CD4-positive, alpha-beta T cell (primary cell): ENCODE measurements at regions not wholly inside any gene's neighbourhood (a gene's known extent, or its start where the extent isn't known, plus 50 kb on each side); places are given as distances from the start of the nearest gene placed in this dataset.
"Not testable (repeated sequence)": the region's sequence is repeated elsewhere in the genome, so short reads cannot be mapped to it uniquely, and the experiment has no call there.

Source experiments
- ATAC-seq: fragments of 200-7000 bp; cut with Tn5 transposase; one replicate; pipeline ENCODE4 v1.10.0; 2022; ENCODE audit warnings: mild to moderate bottlenecking; ENCODE audit not compliant: poor library complexity
- CTCF ChIA-PET: fragments of 350-600 bp; sonication (Branson Sonifier 250); formaldehyde crosslinking; loops from one replicate; lab custom pipeline; 2021; ENCODE audit warnings: antibody characterized with exemption, inconsistent platforms; lab: Charles Lee
- POLR2A ChIA-PET: fragments of 350-600 bp; sonication (Branson Sonifier 250); formaldehyde crosslinking; loops from one replicate; lab custom pipeline; 2021; ENCODE audit warnings: antibody characterized with exemption, inconsistent platforms; lab: Charles Lee
- DNase-seq, 14 experiments: peaks; one replicate each; pipeline ENCODE4 v3.0.0-alpha.2; 2013 to 2020; ENCODE audit warnings: mixed read lengths in 2 of 14
- H3K27ac ChIP-seq, 2 donors: one replicate each; pipeline versions ENCODE4 v1.5.1 to v1.7.0; 2013; ENCODE audit warnings: low read length in 2 of 2, low read depth in 1 of 2, mild to moderate bottlenecking in 1 of 2
- H3K27me3 ChIP-seq, 2 experiments: 1 replicate in 1 of 2; 2 replicates in 1 of 2; pipeline versions ENCODE4 v1.6.1 to v1.7.0; 2013; ENCODE audit warnings: low read length in 2 of 2, control low read depth in 1 of 2, mild to moderate bottlenecking in 1 of 2, moderate library complexity in 1 of 2; ENCODE audit not compliant: insufficient read depth in 2 of 2, control insufficient read depth in 1 of 2
- H3K36me3 ChIP-seq: one replicate; pipeline ENCODE4 v1.6.1; 2013; ENCODE audit warnings: low read length, control low read depth; ENCODE audit not compliant: insufficient read depth
- H3K4me1 ChIP-seq: one replicate; pipeline ENCODE4 v1.6.1; 2013; ENCODE audit warnings: low read length, control low read depth; ENCODE audit not compliant: insufficient read depth
- H3K4me3 ChIP-seq: one replicate; pipeline ENCODE4 v1.5.1; 2013; ENCODE audit warnings: mild to moderate bottlenecking, low read length, moderate library complexity
- H3K9me3 ChIP-seq, 2 experiments: 1 replicate in 1 of 2; 2 replicates in 1 of 2; pipeline versions ENCODE4 v1.6.1 to v1.7.0; 2013; ENCODE audit warnings: low read length in 2 of 2, mild to moderate bottlenecking in 2 of 2, control low read depth in 1 of 2, moderate library complexity in 1 of 2; ENCODE audit not compliant: control insufficient read depth in 1 of 2, insufficient read depth in 1 of 2
- H3K27ac Mint-ChIP-seq: one replicate; pipeline ENCODE4 v1.8.0; 2020; ENCODE audit warnings: mixed read lengths
- H3K27me3 Mint-ChIP-seq: one replicate; pipeline ENCODE4 v1.8.0; 2021; ENCODE audit warnings: mixed read lengths
- H3K36me3 Mint-ChIP-seq: one replicate; pipeline ENCODE4 v1.8.0; 2021; ENCODE audit warnings: low read depth, mixed read lengths
- H3K4me1 Mint-ChIP-seq: one replicate; pipeline ENCODE4 v1.8.0; 2021; ENCODE audit warnings: low read depth, mixed read lengths
- H3K4me3 Mint-ChIP-seq: one replicate; pipeline ENCODE4 v1.8.0; 2020; ENCODE audit warnings: mild to moderate bottlenecking, mixed read lengths
- H3K9me3 Mint-ChIP-seq: one replicate; pipeline ENCODE4 v1.8.0; 2020; ENCODE audit warnings: mixed read lengths
- intact Hi-C, 2 experiments: fragments of 100-400 bp; cut with DNase I in 1 of 2; cut with micrococcal nuclease in 1 of 2; formaldehyde crosslinking; loops; one replicate each; pipeline versions ENCODE4 v1.15.1 to v1.9.0; 2023 to 2025; cut with DNase I, micrococcal nuclease

DNA sequence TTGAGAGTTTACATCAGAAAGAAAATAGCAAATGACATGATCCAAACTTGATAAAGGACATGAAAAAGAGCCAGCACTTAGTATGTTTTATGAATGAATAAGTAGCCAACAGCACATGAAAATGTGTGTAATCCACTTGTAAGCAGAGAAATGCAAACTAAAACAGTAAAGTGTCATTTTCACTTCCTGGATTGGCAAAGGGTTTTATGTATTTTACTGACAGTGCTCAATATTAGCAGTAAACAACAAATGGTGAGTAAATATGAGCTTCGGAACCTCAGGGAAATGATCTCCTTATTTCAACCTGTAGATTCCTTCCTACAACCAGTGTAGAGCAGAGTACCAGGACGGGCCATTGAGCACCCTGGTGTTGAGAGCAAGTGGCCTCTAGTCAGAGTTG lies 153.8 kb upstream of the PDCD2 start:
- POLR2A ChIA-PET, H3K4me1 Mint-ChIP-seq, H3K9me3 ChIP-seq, H3K4me1 ChIP-seq, H3K9me3 Mint-ChIP-seq, H3K27ac Mint-ChIP-seq, ATAC-seq, H3K4me3 Mint-ChIP-seq, CTCF ChIA-PET, H3K27ac ChIP-seq, H3K36me3 ChIP-seq, H3K27me3 Mint-ChIP-seq, H3K4me3 ChIP-seq, H3K36me3 Mint-ChIP-seq, intact Hi-C loops, DNase-seq, H3K27me3 ChIP-seq: not testable (repeated sequence)

DNA sequence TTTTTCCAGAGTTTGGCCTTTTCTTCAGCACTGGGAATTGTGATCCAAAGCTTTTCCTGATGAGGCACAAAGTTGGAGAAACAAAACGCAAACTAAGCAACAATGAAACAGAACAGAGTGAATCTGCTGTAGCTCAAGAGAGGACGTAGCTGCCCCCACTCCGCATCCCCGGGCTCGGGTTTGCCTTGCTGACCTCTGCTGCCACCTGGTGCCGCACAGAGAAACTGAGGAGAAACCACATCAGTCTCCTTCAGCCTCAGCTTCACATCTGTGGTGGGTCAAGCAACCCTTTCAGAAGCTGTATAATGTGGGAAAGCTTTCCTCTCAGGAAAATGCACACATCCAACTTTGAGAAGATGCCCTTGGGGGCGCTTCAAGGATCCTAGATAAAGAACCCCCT lies 151.9 kb upstream of the PDCD2 start:
- H3K4me3 Mint-ChIP-seq, H3K27me3 ChIP-seq, H3K9me3 ChIP-seq, H3K9me3 Mint-ChIP-seq, H3K36me3 ChIP-seq, H3K27ac ChIP-seq, ATAC-seq, H3K27me3 Mint-ChIP-seq, POLR2A ChIA-PET, H3K4me3 ChIP-seq, intact Hi-C loops, CTCF ChIA-PET, H3K4me1 ChIP-seq, H3K27ac Mint-ChIP-seq, H3K4me1 Mint-ChIP-seq, DNase-seq, H3K36me3 Mint-ChIP-seq: not testable (repeated sequence)

DNA sequence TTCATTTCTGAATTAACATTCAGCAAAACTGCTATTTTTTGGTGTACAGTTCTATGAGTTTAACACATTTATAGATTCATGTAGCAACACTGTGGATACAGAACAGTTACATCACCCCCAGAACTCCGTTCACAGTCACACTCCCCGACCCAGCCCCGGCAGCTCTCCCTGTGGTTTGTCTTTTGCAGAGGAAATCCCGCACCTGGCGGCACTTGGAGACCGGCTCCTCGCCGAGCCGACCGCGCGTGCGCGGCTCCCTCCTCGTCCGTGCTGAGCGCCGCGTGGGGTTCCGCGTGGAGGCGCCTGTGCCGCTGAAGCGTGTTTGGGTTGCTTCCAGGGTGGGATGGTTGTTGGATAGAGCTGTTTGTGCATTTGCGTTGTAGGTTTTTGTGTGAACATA lies 132.6 kb upstream of the PDCD2 start:
- H3K4me1 ChIP-seq, DNase-seq, H3K4me3 Mint-ChIP-seq, CTCF ChIA-PET, H3K27ac ChIP-seq, H3K27ac Mint-ChIP-seq, H3K4me3 ChIP-seq, H3K27me3 Mint-ChIP-seq, H3K4me1 Mint-ChIP-seq, H3K27me3 ChIP-seq, H3K36me3 ChIP-seq, H3K9me3 Mint-ChIP-seq, POLR2A ChIA-PET, H3K9me3 ChIP-seq, intact Hi-C loops, H3K36me3 Mint-ChIP-seq, ATAC-seq: not testable (repeated sequence)

DNA sequence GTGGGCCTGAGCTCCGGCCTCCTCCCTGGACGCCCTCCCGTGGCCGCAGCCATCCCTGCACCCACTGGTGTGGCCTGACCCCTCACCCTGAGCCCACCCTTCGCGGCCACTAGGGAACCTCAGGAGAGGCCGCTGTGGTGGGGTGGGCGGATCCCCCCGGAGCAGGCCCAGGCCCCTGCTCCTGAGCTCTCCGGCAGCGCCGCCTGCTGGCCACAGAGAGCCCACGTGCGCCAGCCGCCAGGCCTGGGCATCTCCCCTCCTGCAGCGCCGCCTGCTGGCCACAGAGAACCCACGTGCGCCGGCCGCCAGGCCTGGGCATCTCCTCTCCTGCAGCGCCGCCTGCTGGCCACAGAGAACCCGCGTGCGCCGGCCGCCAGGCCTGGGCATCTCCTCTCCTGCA lies 128.3 kb upstream of the PDCD2 start:
- not testable (repeated sequence) for H3K4me3 Mint-ChIP-seq

DNA sequence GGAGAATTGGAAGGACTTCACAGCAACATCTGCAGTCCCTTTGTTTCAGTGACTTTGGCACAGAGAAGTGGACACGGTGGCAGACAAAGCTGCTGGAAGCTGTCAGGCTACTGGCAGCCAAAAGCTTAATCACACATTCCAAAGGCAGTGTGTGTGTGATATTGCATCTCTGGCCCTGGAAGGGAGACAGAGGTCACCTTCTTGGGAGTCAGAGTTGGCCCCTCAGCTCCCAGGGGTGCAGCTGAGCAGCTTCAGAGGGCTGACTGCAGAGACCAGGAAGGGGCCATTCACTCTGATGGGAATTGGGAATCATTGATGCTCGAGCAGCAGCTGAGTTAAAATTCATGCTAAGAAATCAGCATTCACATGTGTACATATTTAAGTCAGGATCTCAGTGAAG lies 115.7 kb upstream of the PDCD2 start:
- H3K9me3 Mint-ChIP-seq, intact Hi-C loops, H3K9me3 ChIP-seq, H3K36me3 ChIP-seq, H3K4me3 ChIP-seq, H3K4me1 Mint-ChIP-seq, H3K27me3 ChIP-seq, H3K27ac Mint-ChIP-seq, ATAC-seq, CTCF ChIA-PET, H3K27ac ChIP-seq, H3K4me3 Mint-ChIP-seq, POLR2A ChIA-PET, H3K4me1 ChIP-seq, H3K27me3 Mint-ChIP-seq, H3K36me3 Mint-ChIP-seq, DNase-seq: not testable (repeated sequence)

More for the DNA sequence above, 128.3 kb upstream of the PDCD2 start:
- H3K36me3 Mint-ChIP-seq, CTCF ChIA-PET, ATAC-seq, H3K27me3 Mint-ChIP-seq, POLR2A ChIA-PET, H3K27ac ChIP-seq, H3K4me1 ChIP-seq, H3K4me3 ChIP-seq, H3K27ac Mint-ChIP-seq, H3K9me3 Mint-ChIP-seq, H3K9me3 ChIP-seq, intact Hi-C loops, H3K4me1 Mint-ChIP-seq, H3K36me3 ChIP-seq, H3K27me3 ChIP-seq: not testable (repeated sequence)
- DNase-seq, result peak in 2 of 14 experiments; percentile 1 to 23
